Esophagus squamous epithelium (tissue), 4 donors: ENCODE measurements at regions not wholly inside any gene's neighbourhood (a gene's known extent, or its start where the extent isn't known, plus 50 kb on each side); places are given as distances from the start of the nearest gene placed in this dataset.

ENCODE experiments used
- POLR2A ChIP-seq, 4 donors: fragments of 450-650 bp; IDR thresholded peaks; one replicate each; pipeline ENCODE4 v1.6.1; 2017; ENCODE audit warnings: antibody characterized with exemption in 4 of 4, mild to moderate bottlenecking in 4 of 4, moderate library complexity in 3 of 4
- TF ChIP-seq, protein P1 (sequence below), 6 experiments: fragments of 450-650 bp in 4 of 6; fragments of 200-600 bp in 2 of 6; sonication (generic) in 2 of 6; IDR thresholded peaks; one replicate each; pipeline ENCODE4 v1.5.1; 2016 to 2019; ENCODE audit warnings: antibody characterized with exemption in 6 of 6, mild to moderate bottlenecking in 4 of 6, moderate library complexity in 4 of 6

DNA sequence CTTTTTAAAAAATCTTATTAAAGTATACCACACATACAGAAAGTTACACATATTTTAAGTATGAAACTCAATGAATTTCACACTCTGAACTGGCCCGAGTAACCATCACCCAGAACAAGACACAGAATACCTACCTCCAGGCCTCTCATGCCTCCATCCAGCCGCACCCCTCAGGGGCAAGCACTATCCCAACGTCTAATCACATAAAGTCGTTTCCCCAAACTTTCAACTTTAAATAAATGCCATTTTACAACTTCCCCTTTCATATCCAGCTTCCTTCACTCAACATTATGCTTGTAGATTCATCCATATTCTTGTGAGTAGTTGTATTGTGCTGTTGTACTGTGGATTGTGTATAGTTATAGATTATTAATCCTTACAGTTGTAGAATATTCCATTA is 539.1 kb downstream of the CD83 start:
- TF ChIP-seq, protein P1, sequence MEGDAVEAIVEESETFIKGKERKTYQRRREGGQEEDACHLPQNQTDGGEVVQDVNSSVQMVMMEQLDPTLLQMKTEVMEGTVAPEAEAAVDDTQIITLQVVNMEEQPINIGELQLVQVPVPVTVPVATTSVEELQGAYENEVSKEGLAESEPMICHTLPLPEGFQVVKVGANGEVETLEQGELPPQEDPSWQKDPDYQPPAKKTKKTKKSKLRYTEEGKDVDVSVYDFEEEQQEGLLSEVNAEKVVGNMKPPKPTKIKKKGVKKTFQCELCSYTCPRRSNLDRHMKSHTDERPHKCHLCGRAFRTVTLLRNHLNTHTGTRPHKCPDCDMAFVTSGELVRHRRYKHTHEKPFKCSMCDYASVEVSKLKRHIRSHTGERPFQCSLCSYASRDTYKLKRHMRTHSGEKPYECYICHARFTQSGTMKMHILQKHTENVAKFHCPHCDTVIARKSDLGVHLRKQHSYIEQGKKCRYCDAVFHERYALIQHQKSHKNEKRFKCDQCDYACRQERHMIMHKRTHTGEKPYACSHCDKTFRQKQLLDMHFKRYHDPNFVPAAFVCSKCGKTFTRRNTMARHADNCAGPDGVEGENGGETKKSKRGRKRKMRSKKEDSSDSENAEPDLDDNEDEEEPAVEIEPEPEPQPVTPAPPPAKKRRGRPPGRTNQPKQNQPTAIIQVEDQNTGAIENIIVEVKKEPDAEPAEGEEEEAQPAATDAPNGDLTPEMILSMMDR (IDR thresholded peaks at IDR 0.05), result no peak
- no peak for TF ChIP-seq POLR2A (IDR thresholded peaks at IDR 0.05)
